Lung (tissue), 11 donors: ENCODE measurements at regions not wholly inside any gene's neighbourhood (a gene's known extent, or its start where the extent isn't known, plus 50 kb on each side); places are given as distances from the start of the nearest gene placed in this dataset.

Experiments
- ATAC-seq: fragments of 200-7000 bp; cut with Tn5 transposase; one replicate; pipeline ENCODE4 v1.9.1; 2020; ENCODE audit warnings: moderate number of reproducible peaks; ENCODE audit not compliant: insufficient read depth, low FRiP score
- DNase-seq, 3 donors: peaks; one replicate each; pipeline ENCODE4 v3.0.0-alpha.2; 2013 to 2017
- H3K27ac ChIP-seq, 2 donors: one replicate each; pipeline ENCODE4 v1.5.1; 2013; ENCODE audit warnings: mild to moderate bottlenecking in 2 of 2, moderate library complexity in 2 of 2, control low read depth in 1 of 2, inconsistent platforms in 1 of 2, low read depth in 1 of 2, low read length in 1 of 2
- H3K27me3 ChIP-seq, 3 donors: one replicate each; pipeline ENCODE4 v1.5.1; 2013; ENCODE audit warnings: low read length in 2 of 3; ENCODE audit not compliant: control insufficient read depth in 3 of 3, insufficient read depth in 3 of 3
- H3K36me3 ChIP-seq, 4 donors: one replicate each; pipeline ENCODE4 v1.5.1; 2013; ENCODE audit warnings: low read length in 4 of 4, mild to moderate bottlenecking in 1 of 4, moderate library complexity in 1 of 4; ENCODE audit not compliant: control insufficient read depth in 4 of 4, insufficient read depth in 4 of 4
- H3K4me1 ChIP-seq, 5 donors: one replicate each; pipeline ENCODE4 v1.5.1; 2013; ENCODE audit warnings: low read length in 5 of 5, mild to moderate bottlenecking in 2 of 5, moderate library complexity in 1 of 5; ENCODE audit not compliant: control insufficient read depth in 5 of 5, insufficient read depth in 5 of 5
- H3K4me3 ChIP-seq: one replicate; pipeline ENCODE4 v1.5.1; 2013; ENCODE audit warnings: mild to moderate bottlenecking, control low read depth, moderate library complexity
- H3K9ac ChIP-seq, 2 donors: one replicate each; pipeline ENCODE4 v1.5.1; 2013; ENCODE audit warnings: low read length in 2 of 2, control low read depth in 1 of 2; ENCODE audit not compliant: insufficient read depth in 1 of 2
- H3K9me3 ChIP-seq, 4 donors: one replicate each; pipeline ENCODE4 v1.5.1; 2013; ENCODE audit warnings: low read length in 3 of 4, mild to moderate bottlenecking in 1 of 4, moderate library complexity in 1 of 4; ENCODE audit not compliant: control insufficient read depth in 4 of 4, insufficient read depth in 3 of 4
- WGBS, 2 donors: extraction: QIAGEN DNeasy Blood & Tissue Kit; methylation state at CpG; one replicate each; pipeline ENCODE4 v1.1.7; 2013; 5-methylcytosine and 5-hydroxymethylcytosine counted together
- TF ChIP-seq, protein P1 (sequence below): IDR thresholded peaks from 2 replicates; pipeline ENCODE4 v1.5.1; 2012; ENCODE audit warnings: mild to moderate bottlenecking; ENCODE audit errors: control extremely low read depth, extremely low read depth
- donor health status: control.
- donor health status: control.
- donor health status: Bipolar disorder and iron deficiency.
- donor health status: healthy.
- donor health status: DM: yes; HTN: yes; CAD: no.

DNA sequence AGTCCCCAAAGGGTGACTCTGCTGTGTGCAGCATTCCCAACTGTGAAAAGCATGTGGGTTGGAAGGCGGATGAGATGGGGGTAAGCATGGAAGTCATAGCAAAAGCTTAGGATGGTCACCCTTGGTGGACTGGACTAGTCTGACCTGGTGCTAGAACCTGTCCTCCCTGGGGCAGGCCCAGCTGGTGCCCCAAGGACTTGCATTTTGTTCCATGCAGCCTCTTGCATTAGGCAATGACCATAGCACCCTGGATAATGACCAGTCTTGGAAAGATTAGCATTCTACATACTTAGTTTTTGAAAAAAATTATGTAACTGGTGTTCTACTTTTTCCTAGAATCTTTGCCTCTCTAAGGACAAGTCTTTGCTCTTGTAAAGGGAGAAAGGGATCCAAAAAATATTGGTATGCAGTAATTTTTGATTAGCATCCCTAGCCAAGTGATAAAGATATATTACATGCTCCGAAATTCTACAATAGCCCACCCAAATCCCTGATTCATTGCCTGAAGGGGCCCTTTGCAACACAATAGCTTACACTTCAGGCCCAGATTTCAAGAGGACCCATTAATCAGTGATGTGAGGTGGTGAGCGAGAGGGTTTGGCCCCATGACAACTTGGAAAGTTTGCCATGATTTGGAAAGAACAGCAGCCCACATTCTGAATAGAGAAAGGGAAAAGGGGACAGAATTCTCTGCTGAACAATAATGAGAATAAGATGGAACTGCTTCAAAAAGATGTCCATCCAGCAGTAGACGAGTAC lies 93.3 kb upstream of the CD180 start:
- TF ChIP-seq, protein P1, sequence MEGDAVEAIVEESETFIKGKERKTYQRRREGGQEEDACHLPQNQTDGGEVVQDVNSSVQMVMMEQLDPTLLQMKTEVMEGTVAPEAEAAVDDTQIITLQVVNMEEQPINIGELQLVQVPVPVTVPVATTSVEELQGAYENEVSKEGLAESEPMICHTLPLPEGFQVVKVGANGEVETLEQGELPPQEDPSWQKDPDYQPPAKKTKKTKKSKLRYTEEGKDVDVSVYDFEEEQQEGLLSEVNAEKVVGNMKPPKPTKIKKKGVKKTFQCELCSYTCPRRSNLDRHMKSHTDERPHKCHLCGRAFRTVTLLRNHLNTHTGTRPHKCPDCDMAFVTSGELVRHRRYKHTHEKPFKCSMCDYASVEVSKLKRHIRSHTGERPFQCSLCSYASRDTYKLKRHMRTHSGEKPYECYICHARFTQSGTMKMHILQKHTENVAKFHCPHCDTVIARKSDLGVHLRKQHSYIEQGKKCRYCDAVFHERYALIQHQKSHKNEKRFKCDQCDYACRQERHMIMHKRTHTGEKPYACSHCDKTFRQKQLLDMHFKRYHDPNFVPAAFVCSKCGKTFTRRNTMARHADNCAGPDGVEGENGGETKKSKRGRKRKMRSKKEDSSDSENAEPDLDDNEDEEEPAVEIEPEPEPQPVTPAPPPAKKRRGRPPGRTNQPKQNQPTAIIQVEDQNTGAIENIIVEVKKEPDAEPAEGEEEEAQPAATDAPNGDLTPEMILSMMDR = no peak
- H3K9ac ChIP-seq = no peak overlapping the region
- H3K4me3 ChIP-seq = no peak overlapping the region
- 88 to 89% methylated on average over 4 of the region's 4 CpGs for WGBS, 2 donors
- H3K27me3 ChIP-seq = no peaks in the 10 kb centered on the region
- H3K36me3 ChIP-seq = no peaks in the 10 kb centered on the region
- H3K4me1 ChIP-seq = peaks cover 0 to 61% (median 32%) of the 10 kb centered on the region in 5 donors
- H3K27ac ChIP-seq = peak overlapping the region in 1 of 2 donors; percentile 54
- ATAC-seq = no peak
- peak; percentile 71 to 93 (median 92) for DNase-seq
- peaks cover 0 to 2% (median 0%) of the 10 kb centered on the region in 4 donors for H3K9me3 ChIP-seq

DNA sequence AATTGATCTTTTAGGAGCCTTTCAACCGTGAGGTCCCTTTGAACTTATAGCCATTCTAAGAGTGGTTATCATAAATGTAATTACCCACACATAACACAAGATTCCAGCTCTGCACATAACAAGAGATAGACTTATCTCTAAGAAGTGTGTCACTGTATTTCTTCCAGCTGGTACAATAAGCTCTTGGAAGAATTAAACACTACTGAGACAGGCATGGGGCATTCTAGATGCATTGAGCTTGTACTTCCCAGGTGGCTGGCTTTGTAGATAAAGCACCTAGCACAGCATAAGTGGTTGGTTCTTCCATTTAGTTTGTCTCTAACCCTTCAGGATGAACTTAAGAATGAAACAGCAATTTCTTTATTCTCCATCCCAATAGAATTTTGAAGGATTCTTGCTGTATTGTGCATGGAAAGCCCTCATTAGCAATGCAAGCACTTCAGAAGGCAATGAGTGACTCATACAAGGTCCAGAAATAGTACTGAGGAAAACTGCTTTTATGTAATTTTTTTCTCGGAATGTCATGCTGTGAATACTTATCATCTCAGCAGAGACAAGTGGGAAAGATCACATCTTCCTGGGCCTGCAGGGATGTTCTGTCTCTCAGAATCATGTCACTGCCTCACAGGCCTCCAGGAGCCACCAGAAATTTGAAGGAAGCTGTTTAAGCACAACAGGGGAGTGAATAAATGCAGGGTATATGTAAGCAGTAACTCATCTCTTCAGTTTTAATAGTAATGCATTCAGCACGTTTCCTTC lies 91.1 kb upstream of the CD180 start:
- WGBS, 2 donors = 69 to 90% methylated on average over 3 of the region's 3 CpGs
- H3K27ac ChIP-seq = no peak overlapping the region

DNA sequence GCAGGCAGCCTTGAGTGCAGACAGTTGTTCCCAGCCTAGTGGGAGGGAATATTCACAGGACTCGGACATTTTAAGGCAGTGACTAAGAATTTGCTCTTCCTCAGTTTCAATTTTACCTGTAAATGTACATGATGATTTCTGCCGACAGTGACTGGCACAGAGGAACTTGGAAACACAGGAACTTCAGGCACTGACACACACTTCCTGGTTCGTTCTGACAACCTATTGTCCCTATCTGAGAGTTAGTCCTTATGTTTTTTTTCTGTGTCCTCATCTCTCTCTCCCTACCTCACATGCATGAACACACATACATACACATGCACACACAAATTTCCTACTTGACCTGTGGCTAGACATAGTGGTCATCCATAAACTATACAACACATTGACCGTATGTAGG lies 89.4 kb upstream of the CD180 start:
- WGBS, 2 donors = 47 to 66% methylated on average over 4 of the region's 4 CpGs
- Histone ChIP-seq H3K27me3 (no peaks in the 10 kb centered on the region), H3K27ac (no peak overlapping the region), H3K36me3 (no peaks in the 10 kb centered on the region), H3K4me3 (no peak overlapping the region), H3K4me1 (peaks cover 0 to 55% (median 25%) of the 10 kb centered on the region in 5 donors), H3K9ac (no peak overlapping the region), H3K9me3 (no peaks in the 10 kb centered on the region)
- TF ChIP-seq, protein P1 = no peak
- ATAC-seq = no peak
- no peak for DNase-seq

More for the DNA sequence above, 91.1 kb upstream of the CD180 start:
- Histone ChIP-seq H3K36me3 (no peaks in the 10 kb centered on the region), H3K4me3 (no peak overlapping the region), H3K9me3 (no peaks in the 10 kb centered on the region), H3K4me1 (peaks cover 0 to 71% (median 25%) of the 10 kb centered on the region in 5 donors), H3K27me3 (no peaks in the 10 kb centered on the region), H3K9ac (no peak overlapping the region)
- TF ChIP-seq, protein P1 = no peak
- peak in 2 of 3 donors; percentile 82 to 86 for DNase-seq
- peak; percentile 42 for ATAC-seq
